GM23338 (cell line): ENCODE measurements at regions not wholly inside any gene's neighbourhood (a gene's known extent, or its start where the extent isn't known, plus 50 kb on each side); places are given as distances from the start of the nearest gene placed in this dataset.

ENCODE experiments used
- CREB1 ChIP-seq: fragments of 250-450 bp; sonication (Bioruptor Pico); IDR thresholded peaks from 2 replicates; pipeline ENCODE4 v1.5.0; 2020; ENCODE audit warnings: low read depth, mild to moderate bottlenecking, moderate library complexity
- EZH2 ChIP-seq: fragments of 200-600 bp; sonication (generic); IDR thresholded peaks from one replicate; pipeline ENCODE4 v1.8.0; 2017; ENCODE audit warnings: antibody characterized with exemption, mild to moderate bottlenecking, low read depth; ENCODE audit not compliant: unreplicated experiment
- EZH2phosphoT487 ChIP-seq: fragments of 200-600 bp; sonication (generic); IDR thresholded peaks from one replicate; pipeline ENCODE4 v1.8.1; 2018; ENCODE audit warnings: antibody characterized with exemption; ENCODE audit not compliant: unreplicated experiment
- JUNB ChIP-seq: IDR thresholded peaks from one replicate; pipeline ENCODE4 v1.6.1; 2016; ENCODE audit warnings: antibody characterized with exemption; ENCODE audit not compliant: unreplicated experiment
- NANOG ChIP-seq: IDR thresholded peaks from 2 replicates; pipeline ENCODE4 v1.6.1; 2016; ENCODE audit warnings: antibody characterized with exemption, borderline replicate concordance
- POLR2AphosphoS5 ChIP-seq: IDR thresholded peaks from 2 replicates; pipeline ENCODE4 v1.6.1; 2016; ENCODE audit warnings: antibody characterized with exemption, low read depth
- STAT1 ChIP-seq: IDR thresholded peaks from one replicate; pipeline ENCODE4 v1.6.1; 2016; ENCODE audit warnings: antibody characterized with exemption; ENCODE audit not compliant: unreplicated experiment
- ZNF331 ChIP-seq: fragments of 250-450 bp; sonication (Bioruptor Pico); IDR thresholded peaks from 2 replicates; pipeline ENCODE4 v1.5.0; 2020; ENCODE audit warnings: low read depth, mild to moderate bottlenecking, moderate library complexity
- TF ChIP-seq, protein P1 (sequence below), 2 experiments: fragments of 200-600 bp in 1 of 2; sonication (generic) in 1 of 2; conservative IDR thresholded peaks; 2 replicates each; pipeline versions ENCODE4 v1.5.1 to v1.6.1; 2016 to 2017; ENCODE audit warnings: antibody characterized with exemption in 2 of 2, low read depth in 2 of 2, mild to moderate bottlenecking in 2 of 2, moderate library complexity in 1 of 2
- TF ChIP-seq, protein P2 (sequence below): IDR thresholded peaks from 2 replicates; pipeline ENCODE4 v1.6.1; 2016; ENCODE audit warnings: antibody characterized with exemption
- TF ChIP-seq, protein P3 (sequence below): IDR thresholded peaks from one replicate; pipeline ENCODE4 v1.6.1; 2018; ENCODE audit warnings: antibody characterized with exemption; ENCODE audit not compliant: unreplicated experiment
- TF ChIP-seq, protein P4 (sequence below): fragments of 250-450 bp; sonication (Bioruptor Pico); IDR thresholded peaks from 2 replicates; pipeline ENCODE4 v1.5.0; 2020; ENCODE audit warnings: mild to moderate bottlenecking, moderate library complexity

DNA sequence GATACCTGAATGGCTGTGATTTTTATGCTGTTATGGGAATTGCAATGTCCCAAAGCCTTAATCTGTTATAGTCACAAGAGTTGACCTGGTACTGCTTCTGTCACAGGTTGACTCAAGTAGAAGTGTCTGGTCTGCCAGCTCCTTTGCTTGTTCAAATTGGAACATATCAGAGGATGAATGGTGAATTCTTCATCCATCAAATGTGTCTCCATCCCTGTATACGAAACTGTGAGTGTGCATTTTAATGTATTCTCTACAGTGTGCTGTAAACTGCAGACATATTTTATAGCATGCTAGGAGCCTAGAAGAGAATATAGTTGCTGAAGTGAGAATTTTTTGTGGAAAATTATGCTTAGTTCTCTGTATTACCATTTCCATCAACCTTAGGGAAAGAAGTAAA, 608.4 kb downstream of the AMY1C start:
- TF ChIP-seq EZH2 (no peak), EZH2phosphoT487 (no peak), POLR2AphosphoS5 (no peak), CREB1 (CRISPR knock-in tag) (no peak), NANOG (no peak), ZNF331 (no peak), STAT1 (no peak), JUNB (no peak)
- TF ChIP-seq, protein P1, sequence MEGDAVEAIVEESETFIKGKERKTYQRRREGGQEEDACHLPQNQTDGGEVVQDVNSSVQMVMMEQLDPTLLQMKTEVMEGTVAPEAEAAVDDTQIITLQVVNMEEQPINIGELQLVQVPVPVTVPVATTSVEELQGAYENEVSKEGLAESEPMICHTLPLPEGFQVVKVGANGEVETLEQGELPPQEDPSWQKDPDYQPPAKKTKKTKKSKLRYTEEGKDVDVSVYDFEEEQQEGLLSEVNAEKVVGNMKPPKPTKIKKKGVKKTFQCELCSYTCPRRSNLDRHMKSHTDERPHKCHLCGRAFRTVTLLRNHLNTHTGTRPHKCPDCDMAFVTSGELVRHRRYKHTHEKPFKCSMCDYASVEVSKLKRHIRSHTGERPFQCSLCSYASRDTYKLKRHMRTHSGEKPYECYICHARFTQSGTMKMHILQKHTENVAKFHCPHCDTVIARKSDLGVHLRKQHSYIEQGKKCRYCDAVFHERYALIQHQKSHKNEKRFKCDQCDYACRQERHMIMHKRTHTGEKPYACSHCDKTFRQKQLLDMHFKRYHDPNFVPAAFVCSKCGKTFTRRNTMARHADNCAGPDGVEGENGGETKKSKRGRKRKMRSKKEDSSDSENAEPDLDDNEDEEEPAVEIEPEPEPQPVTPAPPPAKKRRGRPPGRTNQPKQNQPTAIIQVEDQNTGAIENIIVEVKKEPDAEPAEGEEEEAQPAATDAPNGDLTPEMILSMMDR (conservative IDR thresholded peaks at IDR 0.05; ENCODE audit: low read depth in 2 of 2) = no peak
- TF ChIP-seq, protein P2, sequence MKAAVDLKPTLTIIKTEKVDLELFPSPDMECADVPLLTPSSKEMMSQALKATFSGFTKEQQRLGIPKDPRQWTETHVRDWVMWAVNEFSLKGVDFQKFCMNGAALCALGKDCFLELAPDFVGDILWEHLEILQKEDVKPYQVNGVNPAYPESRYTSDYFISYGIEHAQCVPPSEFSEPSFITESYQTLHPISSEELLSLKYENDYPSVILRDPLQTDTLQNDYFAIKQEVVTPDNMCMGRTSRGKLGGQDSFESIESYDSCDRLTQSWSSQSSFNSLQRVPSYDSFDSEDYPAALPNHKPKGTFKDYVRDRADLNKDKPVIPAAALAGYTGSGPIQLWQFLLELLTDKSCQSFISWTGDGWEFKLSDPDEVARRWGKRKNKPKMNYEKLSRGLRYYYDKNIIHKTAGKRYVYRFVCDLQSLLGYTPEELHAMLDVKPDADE = no peak
- TF ChIP-seq, protein P3, sequence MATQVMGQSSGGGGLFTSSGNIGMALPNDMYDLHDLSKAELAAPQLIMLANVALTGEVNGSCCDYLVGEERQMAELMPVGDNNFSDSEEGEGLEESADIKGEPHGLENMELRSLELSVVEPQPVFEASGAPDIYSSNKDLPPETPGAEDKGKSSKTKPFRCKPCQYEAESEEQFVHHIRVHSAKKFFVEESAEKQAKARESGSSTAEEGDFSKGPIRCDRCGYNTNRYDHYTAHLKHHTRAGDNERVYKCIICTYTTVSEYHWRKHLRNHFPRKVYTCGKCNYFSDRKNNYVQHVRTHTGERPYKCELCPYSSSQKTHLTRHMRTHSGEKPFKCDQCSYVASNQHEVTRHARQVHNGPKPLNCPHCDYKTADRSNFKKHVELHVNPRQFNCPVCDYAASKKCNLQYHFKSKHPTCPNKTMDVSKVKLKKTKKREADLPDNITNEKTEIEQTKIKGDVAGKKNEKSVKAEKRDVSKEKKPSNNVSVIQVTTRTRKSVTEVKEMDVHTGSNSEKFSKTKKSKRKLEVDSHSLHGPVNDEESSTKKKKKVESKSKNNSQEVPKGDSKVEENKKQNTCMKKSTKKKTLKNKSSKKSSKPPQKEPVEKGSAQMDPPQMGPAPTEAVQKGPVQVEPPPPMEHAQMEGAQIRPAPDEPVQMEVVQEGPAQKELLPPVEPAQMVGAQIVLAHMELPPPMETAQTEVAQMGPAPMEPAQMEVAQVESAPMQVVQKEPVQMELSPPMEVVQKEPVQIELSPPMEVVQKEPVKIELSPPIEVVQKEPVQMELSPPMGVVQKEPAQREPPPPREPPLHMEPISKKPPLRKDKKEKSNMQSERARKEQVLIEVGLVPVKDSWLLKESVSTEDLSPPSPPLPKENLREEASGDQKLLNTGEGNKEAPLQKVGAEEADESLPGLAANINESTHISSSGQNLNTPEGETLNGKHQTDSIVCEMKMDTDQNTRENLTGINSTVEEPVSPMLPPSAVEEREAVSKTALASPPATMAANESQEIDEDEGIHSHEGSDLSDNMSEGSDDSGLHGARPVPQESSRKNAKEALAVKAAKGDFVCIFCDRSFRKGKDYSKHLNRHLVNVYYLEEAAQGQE = no peak
- TF ChIP-seq, protein P4, sequence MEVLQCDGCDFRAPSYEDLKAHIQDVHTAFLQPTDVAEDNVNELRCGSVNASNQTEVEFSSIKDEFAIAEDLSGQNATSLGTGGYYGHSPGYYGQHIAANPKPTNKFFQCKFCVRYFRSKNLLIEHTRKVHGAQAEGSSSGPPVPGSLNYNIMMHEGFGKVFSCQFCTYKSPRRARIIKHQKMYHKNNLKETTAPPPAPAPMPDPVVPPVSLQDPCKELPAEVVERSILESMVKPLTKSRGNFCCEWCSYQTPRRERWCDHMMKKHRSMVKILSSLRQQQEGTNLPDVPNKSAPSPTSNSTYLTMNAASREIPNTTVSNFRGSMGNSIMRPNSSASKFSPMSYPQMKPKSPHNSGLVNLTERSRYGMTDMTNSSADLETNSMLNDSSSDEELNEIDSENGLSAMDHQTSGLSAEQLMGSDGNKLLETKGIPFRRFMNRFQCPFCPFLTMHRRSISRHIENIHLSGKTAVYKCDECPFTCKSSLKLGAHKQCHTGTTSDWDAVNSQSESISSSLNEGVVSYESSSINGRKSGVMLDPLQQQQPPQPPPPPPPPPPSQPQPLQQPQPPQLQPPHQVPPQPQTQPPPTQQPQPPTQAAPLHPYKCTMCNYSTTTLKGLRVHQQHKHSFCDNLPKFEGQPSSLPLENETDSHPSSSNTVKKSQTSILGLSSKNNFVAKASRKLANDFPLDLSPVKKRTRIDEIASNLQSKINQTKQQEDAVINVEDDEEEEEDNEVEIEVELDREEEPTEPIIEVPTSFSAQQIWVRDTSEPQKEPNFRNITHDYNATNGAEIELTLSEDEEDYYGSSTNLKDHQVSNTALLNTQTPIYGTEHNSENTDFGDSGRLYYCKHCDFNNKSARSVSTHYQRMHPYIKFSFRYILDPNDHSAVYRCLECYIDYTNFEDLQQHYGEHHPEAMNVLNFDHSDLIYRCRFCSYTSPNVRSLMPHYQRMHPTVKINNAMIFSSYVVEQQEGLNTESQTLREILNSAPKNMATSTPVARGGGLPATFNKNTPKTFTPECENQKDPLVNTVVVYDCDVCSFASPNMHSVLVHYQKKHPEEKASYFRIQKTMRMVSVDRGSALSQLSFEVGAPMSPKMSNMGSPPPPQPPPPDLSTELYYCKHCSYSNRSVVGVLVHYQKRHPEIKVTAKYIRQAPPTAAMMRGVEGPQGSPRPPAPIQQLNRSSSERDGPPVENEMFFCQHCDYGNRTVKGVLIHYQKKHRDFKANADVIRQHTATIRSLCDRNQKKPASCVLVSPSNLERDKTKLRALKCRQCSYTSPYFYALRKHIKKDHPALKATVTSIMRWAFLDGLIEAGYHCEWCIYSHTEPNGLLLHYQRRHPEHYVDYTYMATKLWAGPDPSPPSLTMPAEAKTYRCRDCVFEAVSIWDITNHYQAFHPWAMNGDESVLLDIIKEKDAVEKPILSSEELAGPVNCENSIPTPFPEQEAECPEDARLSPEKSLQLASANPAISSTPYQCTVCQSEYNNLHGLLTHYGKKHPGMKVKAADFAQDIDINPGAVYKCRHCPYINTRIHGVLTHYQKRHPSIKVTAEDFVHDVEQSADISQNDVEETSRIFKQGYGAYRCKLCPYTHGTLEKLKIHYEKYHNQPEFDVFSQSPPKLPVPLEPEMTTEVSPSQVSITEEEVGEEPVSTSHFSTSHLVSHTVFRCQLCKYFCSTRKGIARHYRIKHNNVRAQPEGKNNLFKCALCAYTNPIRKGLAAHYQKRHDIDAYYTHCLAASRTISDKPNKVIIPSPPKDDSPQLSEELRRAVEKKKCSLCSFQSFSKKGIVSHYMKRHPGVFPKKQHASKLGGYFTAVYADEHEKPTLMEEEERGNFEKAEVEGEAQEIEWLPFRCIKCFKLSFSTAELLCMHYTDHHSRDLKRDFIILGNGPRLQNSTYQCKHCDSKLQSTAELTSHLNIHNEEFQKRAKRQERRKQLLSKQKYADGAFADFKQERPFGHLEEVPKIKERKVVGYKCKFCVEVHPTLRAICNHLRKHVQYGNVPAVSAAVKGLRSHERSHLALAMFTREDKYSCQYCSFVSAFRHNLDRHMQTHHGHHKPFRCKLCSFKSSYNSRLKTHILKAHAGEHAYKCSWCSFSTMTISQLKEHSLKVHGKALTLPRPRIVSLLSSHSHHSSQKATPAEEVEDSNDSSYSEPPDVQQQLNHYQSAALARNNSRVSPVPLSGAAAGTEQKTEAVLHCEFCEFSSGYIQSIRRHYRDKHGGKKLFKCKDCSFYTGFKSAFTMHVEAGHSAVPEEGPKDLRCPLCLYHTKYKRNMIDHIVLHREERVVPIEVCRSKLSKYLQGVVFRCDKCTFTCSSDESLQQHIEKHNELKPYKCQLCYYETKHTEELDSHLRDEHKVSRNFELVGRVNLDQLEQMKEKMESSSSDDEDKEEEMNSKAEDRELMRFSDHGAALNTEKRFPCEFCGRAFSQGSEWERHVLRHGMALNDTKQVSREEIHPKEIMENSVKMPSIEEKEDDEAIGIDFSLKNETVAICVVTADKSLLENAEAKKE (CRISPR knock-in tag) = no peak
